SKM-1 treated with dmso at 0.1 percent for 144 hours (cell line): ENCODE measurements at regions not wholly inside any gene's neighbourhood (a gene's known extent, or its start where the extent isn't known, plus 50 kb on each side); places are given as distances from the start of the nearest gene placed in this dataset.
"Not testable (repeated sequence)": the region's sequence is repeated elsewhere in the genome, so short reads cannot be mapped to it uniquely, and the experiment has no call there.

ENCODE experiments used
- DNase-seq: peaks from one replicate; lab custom pipeline; 2025; ENCODE audit not compliant: unreplicated experiment; lab: John Stamatoyannopoulos, UW

- not testable (repeated sequence) for DNase-seq
Measured at GRCh38 chr9:42325142-42325541, 141.7 kb downstream of the SPATA31A6 start.

GRCh38 chr9:42325561-42325960, 142.1 kb downstream of the SPATA31A6 start:
- not testable (repeated sequence) for DNase-seq

DNA sequence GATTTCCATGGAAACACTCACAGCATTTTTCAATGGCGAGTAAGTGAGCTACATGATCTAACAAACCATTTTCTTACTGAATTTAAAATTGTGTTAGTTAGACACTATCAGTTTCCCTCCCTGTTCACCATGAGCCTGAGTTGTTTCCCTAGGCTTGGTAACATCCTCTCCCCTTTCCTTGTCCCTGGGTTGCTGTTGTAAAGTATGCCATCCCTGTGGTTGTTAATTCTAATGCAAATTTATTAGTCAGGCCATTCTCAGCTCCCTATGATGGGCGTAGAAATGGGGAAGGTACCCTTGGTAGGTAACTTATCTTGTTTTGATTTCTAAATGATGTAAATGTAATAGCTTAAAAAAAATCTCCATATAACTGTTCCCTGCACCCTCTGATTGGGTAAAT, 143.0 kb downstream of the SPATA31A6 start:
- not testable (repeated sequence) for DNase-seq

DNA sequence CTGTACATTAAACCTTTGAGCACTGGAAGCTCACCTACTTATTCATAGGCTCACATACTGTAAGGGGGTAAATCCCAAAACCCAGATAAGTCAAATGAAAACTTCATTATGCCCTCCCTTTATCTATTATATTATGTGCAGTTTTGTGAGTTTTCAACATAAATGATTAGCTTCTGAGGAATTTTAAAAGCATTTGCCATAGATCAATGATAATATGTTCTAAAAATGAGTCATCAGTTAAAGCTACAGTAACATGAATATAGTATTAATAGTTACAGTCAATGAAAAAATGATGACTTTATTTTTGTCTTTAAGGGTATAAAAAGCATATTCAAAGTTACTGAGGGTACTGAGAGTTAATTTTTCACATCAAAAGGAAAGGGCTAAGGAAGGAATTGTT, 151.9 kb downstream of the SPATA31A6 start:
- DNase-seq, result not testable (repeated sequence)

DNA sequence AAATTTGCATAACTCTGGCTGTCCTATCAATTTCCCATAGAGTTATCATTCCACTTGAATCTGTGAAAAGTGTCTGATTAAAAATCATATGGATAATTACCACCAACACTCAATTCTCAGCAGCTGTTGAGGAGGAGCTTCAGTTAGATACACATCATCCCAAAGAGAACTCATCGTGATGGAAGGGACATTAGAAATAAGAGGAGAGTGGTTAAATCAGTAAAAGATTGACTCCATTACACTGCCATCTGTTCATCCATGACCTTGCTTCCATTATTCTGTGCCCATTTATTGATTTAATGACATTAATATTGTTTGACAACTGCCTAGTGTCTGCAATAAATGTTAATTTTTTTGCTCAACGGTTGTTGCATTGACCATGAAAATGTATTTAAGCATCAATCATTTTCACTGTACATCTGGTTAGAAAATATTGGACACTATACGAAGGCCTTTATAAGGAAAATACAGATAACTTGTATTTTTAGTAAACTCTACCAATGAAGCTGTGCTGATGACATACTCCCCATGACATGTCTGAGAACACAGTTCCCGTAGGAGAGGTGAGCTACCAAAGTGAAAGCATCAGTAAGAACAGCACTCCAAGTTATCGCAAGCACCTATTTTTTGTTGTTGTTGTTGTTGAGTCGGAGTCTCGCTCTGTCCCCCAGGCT, 152.7 kb downstream of the SPATA31A6 start:
- not testable (repeated sequence) for DNase-seq

DNA sequence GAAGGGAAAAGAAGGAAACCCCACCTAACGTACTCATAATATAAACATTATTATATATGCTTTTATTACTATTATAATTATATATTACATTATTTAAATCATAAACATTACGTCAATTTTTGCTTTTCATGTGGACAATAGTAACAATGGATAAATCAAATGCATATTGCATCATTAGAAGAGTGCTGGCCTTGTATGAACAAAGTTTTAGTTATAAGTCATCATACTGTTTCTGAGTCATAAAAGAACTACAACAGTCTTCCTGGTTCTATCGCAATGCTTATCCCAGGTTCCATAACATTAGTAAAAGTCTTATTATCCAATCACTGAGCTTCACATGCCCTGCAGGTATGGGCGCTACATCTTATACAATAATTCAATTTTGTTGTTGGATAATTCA, 154.8 kb downstream of the SPATA31A6 start:
- DNase-seq, result not testable (repeated sequence)

- DNase-seq, result not testable (repeated sequence)
Measured at GRCh38 chr9:42339671-42340434, 156.4 kb downstream of the SPATA31A6 start.

GRCh38 chr9:42340435-42340723, 156.9 kb downstream of the SPATA31A6 start:
- DNase-seq, result not testable (repeated sequence)

DNA sequence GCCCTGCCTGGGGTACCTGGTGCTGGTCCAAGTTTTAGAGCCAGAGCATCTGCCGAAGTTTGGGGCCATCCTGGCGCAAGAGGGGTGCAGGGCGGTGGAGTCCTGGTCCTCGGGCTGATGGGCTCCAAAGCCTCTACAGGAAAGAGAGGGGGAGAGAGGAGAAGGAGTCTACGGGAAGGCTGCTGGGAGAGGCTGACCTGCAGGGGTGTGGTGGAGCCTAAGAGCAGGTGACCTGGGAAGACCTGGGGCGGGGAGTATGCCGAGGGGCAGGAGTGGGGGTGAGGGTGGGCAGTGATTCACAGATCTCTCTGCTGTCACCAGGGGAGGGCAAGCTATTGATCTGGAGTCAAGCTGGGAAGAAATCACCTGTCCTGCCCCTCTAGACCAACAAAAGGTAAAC, 158.4 kb downstream of the SPATA31A6 start:
- not testable (repeated sequence) for DNase-seq

GRCh38 chr9:42342297-42342696, 158.8 kb downstream of the SPATA31A6 start:
- DNase-seq, result not testable (repeated sequence)

DNA sequence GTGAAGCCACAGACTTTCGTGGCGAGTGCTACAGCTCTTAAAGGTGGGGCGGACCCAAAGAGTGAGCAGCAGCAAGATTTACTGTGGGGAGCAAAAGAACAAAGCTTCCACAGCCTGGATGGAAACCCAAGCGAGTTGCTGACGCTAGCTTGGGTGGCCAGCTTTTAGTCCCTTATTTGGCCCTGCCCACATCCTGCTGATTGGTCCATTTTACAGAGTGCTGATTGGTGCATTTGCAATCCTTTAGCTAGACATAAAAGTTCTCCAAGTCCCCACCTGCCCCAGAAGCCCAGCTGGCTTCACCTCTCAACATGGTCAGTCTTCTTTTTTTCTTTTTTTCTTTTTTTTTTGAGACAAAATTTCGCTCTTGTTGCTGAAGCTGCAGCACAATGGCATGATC, 161.0 kb downstream of the SPATA31A6 start:
- not testable (repeated sequence) for DNase-seq

DNA sequence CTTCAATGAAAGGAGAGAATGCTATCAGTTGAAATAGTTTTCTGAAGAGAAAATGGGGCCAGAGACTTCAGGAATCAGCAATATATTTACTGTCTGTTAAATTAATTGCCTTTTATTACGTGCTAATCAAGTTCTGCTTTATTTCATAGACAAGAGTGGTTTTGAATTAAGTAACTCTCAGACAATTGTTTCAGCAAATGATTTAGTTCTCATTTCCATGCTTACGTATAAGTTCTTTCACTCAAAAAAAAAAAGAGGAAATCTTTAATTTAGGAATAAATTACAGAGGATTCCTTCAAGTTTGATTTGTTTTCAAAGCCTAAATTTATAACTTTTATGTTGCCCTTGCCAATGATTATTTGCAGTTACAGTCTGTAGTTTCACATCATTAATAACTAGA, 163.5 kb downstream of the SPATA31A6 start:
- not testable (repeated sequence) for DNase-seq

DNA sequence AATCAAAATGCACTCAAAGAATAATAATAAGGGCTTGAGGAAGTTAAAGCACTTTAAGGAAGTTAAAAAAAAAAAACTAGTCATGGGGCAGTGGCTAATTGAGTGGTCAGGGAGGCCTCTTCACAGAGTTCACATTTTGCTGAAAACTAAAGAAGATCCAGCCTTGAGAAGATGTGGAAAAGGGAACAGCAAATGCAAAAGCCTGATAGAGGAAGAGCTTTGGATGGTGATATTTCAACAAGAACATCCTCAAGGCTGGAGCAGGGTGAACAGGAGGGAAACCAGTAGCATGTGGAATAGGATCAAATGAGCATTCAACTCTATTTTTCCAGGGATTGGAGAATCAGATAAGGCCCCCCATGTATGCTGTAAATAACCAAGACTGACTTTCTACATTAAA, 165.7 kb downstream of the SPATA31A6 start:
- not testable (repeated sequence) for DNase-seq

DNA sequence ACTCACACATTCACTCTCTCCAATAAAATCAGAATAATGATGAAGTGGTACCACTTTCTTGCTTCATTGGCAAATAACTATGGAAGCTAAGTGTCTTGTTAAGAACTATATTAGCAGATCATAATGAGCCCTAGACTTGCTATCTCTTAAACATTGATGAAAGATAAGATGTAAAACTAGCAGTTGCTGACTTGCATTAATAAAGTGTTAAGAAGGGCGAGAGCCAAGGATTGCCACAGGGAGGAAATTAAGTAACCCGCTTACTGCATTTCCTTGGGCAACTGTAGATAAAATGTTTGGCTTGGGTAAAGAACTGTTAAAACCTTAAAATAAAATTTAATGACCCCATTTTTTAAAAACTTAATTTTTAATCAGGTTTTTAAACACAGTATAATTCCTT, 167.0 kb downstream of the SPATA31A6 start:
- not testable (repeated sequence) for DNase-seq

DNA sequence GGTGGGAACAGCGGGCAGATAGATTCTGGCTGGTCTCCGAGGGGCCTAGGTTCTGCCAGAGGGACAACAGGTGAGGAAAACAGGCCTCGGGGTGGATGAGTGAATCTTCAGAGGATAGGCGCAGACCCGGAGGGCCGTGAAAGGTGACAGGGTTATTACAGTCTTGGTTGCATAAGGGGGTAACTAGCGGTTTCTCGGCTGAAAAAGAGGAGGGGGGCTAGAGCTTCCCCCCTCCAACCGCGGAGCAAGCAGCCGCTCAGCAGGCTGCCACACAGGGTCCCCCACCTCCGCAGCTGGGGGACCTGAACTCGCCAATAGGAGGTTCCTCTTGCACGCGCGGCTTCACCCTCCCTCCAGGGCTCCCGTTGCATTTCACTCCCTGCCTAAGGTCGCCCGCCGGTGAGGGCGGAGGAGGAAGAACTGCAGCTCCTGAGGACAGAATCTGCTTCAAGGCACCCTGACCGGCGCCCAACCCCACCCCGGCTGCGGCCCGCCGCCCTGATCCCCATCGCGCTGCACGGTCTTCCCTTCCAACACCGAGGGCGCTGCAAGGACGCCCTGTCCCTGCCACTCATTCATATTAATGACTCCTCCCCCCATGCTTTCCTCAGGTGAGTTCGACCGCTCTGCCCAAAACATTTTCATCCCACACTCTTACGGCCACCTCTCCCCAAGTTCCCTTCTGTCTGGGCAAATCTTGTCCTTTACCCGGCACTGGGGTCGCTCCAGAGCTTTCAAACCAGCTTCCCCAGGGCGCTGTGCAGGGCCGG, 174.3 kb downstream of the SPATA31A6 start:
- DNase-seq, result not testable (repeated sequence)

- not testable (repeated sequence) for DNase-seq
Measured at GRCh38 chr9:42358626-42359247, 175.3 kb downstream of the SPATA31A6 start.

DNA sequence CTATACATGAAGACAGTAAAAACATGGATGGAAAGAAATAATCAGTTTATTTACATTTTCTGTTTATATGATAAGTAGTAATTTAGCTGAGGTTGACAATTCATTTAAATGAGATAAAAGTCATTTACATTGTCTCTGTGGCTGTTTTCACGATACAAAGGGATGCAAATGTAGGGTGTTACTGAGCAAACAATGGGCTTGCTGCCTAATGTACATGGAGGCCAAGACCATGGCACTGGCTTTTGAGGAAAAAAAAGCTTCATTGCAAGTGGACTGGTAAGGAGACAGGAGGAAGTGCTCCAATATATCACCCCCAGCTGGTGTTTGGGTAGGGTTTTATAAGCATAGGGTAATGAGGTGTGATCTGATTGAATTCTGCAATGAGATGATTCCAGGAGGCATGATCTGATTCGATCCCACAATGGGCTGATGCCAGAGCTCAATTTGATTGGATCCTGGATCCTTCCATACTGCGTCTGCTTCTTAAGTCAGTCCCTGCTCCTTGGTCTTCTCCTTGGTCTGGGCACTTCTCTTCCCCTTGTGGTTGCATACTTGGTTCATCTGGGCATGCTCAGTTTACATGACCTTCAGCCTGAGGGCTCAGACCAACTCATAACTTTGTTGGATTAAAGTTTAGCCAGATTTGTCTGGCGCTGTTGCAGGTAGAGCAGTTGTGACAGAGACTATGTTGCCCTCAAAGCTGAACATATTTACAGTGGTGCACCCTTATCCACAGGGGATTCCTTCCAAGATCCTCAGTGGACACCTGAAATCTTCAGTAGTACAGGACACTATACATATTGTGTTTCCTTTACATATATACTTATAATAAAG, 181.2 kb downstream of the SPATA31A6 start:
- DNase-seq, result not testable (repeated sequence)

- not testable (repeated sequence) for DNase-seq
Measured at GRCh38 chr9:42365244-42365945, 181.9 kb downstream of the SPATA31A6 start.

DNA sequence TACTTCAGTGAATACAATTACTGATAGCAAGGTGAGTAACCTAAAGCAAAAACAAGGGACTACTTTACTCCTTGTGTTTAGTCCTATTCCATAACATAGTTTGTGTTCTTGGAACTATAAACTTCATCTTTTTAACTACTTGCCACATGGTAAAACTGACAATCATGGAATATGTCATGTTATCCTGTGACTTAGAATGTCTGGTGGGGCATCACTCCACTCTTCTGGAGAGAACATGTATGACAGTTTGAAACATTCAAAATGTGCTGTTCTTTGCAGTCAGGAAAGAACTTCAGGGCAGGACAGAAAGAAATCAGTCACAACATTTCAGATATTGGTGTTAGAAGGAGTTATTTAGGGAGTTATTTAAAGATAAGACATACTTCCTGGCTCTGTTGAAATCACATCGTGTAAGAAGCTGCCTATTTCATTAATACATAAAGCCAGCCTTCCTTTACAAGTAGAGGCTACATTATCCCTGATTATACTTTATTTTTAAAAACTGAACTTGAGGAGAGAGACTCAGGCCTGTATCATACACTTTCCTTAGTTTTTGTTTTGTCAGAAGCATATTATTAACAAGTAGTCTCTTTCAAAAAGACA, 184.9 kb downstream of the SPATA31A6 start:
- not testable (repeated sequence) for DNase-seq
